HCT116 (cell line): ENCODE measurements at regions not wholly inside any gene's neighbourhood (a gene's known extent, or its start where the extent isn't known, plus 50 kb on each side); places are given as distances from the start of the nearest gene placed in this dataset.

Experiments
- ATAC-seq: fragments of 200-7000 bp; cut with Tn5 transposase; 2 replicates; pipeline ENCODE4 v1.9.1; 2020; ENCODE audit warnings: mild to moderate bottlenecking, moderate library complexity
- BruUV-seq: library from RNA; stranded (reverse); fragments of 400-500 nt; replicated peaks from 2 replicates; lab custom pipeline; 2021; lab: Mats Ljungman, UMichigan
- CTCF ChIA-PET: fragments of 300-600 bp; sonication (Branson Sonifier 250); formaldehyde crosslinking; loops from one replicate; lab custom pipeline; 2021; ENCODE audit warnings: antibody characterized with exemption; lab: Charles Lee
- POLR2A ChIA-PET: fragments of 300-600, 350-600 bp; sonication (Branson Sonifier 250); formaldehyde crosslinking; loops from one replicate; lab custom pipeline; 2021; ENCODE audit warnings: antibody characterized with exemption; lab: Charles Lee
- RAD21 ChIA-PET, 2 experiments: fragments of 300-600 bp; sonication (Branson Sonifier 250); formaldehyde crosslinking; loops; one replicate each; lab custom pipeline; 2023; ENCODE audit warnings: low total read pairs in 2 of 2; ENCODE audit not compliant: uncharacterized antibody in 2 of 2, unreplicated experiment in 2 of 2, low non-redundant PET in 1 of 2; lab: Charles Lee
- DNase-seq: peaks from one replicate; pipeline ENCODE4 v3.0.0-alpha.2; 2010; ENCODE audit warnings: low read depth, low spot score
- H2AFZ ChIP-seq: fragments of 200-600 bp; shearing (Covaris generic), sonication (generic); 2 replicates; pipeline ENCODE4 v1.6.1; 2017; ENCODE audit warnings: low read depth, mixed run types, mixed read lengths, antibody characterized with exemption, low read length; ENCODE audit not compliant: poor library complexity, severe bottlenecking
- H3K27ac ChIP-seq: 2 replicates; pipeline ENCODE4 v1.5.1; 2012; ENCODE audit warnings: low read depth, low read length
- H3K27me3 ChIP-seq: fragments of 200-600 bp; sonication (generic); 2 replicates; pipeline ENCODE4 v1.6.1; 2016; ENCODE audit warnings: mixed run types, low read length, mixed read lengths; ENCODE audit not compliant: insufficient read depth
- H3K36me3 ChIP-seq, 2 experiments: fragments of 200-500 bp in 1 of 2; fragments of 200-600 bp in 1 of 2; sonication (Bioruptor generic) in 1 of 2; sonication (generic) in 1 of 2; 2 replicates each; pipeline versions ENCODE4 v1.5.1 to v1.6.1; 2014 to 2016; ENCODE audit warnings: low read length in 2 of 2, inconsistent platforms in 1 of 2, mixed read lengths in 1 of 2, mixed run types in 1 of 2; ENCODE audit not compliant: insufficient read depth in 2 of 2, control insufficient read depth in 1 of 2
- H3K4me1 ChIP-seq, 2 experiments: fragments of 200-600 bp in 1 of 2; sonication (generic) in 1 of 2; 2 replicates each; pipeline versions ENCODE4 v1.5.1 to v1.6.1; 2012 to 2017; ENCODE audit warnings: low read length in 2 of 2, inconsistent platforms in 1 of 2, mild to moderate bottlenecking in 1 of 2, mixed read lengths in 1 of 2, mixed run types in 1 of 2, moderate library complexity in 1 of 2; ENCODE audit not compliant: insufficient read depth in 2 of 2, control insufficient read depth in 1 of 2
- H3K4me2 ChIP-seq: fragments of 200-600 bp; sonication (generic); 2 replicates; pipeline ENCODE4 v1.6.1; 2017; ENCODE audit warnings: mixed run types, low read length, mixed read lengths
- H3K4me3 ChIP-seq, 2 experiments: fragments of 200-600 bp in 1 of 2; sonication (generic) in 1 of 2; replicated peaks in 1 of 2; 2 replicates each; pipeline ENCODE4 v1.5.1; 2011 to 2016; ENCODE audit warnings: low read length in 2 of 2, control low read depth in 1 of 2, low read depth in 1 of 2, mild to moderate bottlenecking in 1 of 2, mixed read lengths in 1 of 2, mixed run types in 1 of 2
- H3K79me2 ChIP-seq: fragments of 200-600 bp; sonication (generic); 2 replicates; pipeline ENCODE4 v1.6.1; 2017; ENCODE audit warnings: mild to moderate bottlenecking, mixed run types, low read length, moderate library complexity, mixed read lengths; ENCODE audit not compliant: insufficient read depth
- H3K9ac ChIP-seq: fragments of 200-600 bp; sonication (generic); 2 replicates; pipeline ENCODE4 v1.6.1; 2016; ENCODE audit warnings: low read length, mixed read lengths
- H3K9me2 ChIP-seq: fragments of 200-600 bp; sonication (generic), shearing (Covaris generic); 2 replicates; pipeline ENCODE4 v1.6.1; 2017; ENCODE audit warnings: mixed run types, mild to moderate bottlenecking, moderate library complexity; ENCODE audit not compliant: insufficient read depth
- H3K9me3 ChIP-seq, 2 experiments: fragments of 200-500 bp in 1 of 2; fragments of 200-600 bp in 1 of 2; sonication (Bioruptor generic) in 1 of 2; sonication (generic) in 1 of 2; 2 replicates each; pipeline ENCODE4 v1.6.1; 2014 to 2017; ENCODE audit warnings: low read length in 2 of 2, mixed read lengths in 2 of 2, inconsistent platforms in 1 of 2, low read depth in 1 of 2, mild to moderate bottlenecking in 1 of 2, mixed run types in 1 of 2, moderate library complexity in 1 of 2; ENCODE audit not compliant: control insufficient read depth in 1 of 2, insufficient read depth in 1 of 2
- H4K20me1 ChIP-seq: fragments of 200-600 bp; sonication (generic), shearing (Covaris generic); 2 replicates; pipeline ENCODE4 v1.6.1; 2017; ENCODE audit warnings: mixed run types, mild to moderate bottlenecking, moderate library complexity; ENCODE audit not compliant: insufficient read depth
- CTCF ChIP-seq, 3 experiments: fragments of 200-600 bp in 1 of 3; sonication (generic) in 1 of 3; IDR thresholded peaks in 2 of 3; conservative IDR thresholded peaks in 1 of 3; 2 replicates each; pipeline ENCODE4 v1.5.1; 2012 to 2017; ENCODE audit warnings: low read depth in 2 of 3, low read length in 2 of 3, antibody characterized with exemption in 1 of 3, borderline replicate concordance in 1 of 3, control low read depth in 1 of 3, mild to moderate bottlenecking in 1 of 3, mixed read lengths in 1 of 3, mixed run types in 1 of 3, moderate library complexity in 1 of 3; ENCODE audit not compliant: insufficient read depth in 1 of 3
- EZH2phosphoT487 ChIP-seq: fragments of 200-600 bp; IDR thresholded peaks from 2 replicates; pipeline ENCODE4 v1.6.1; 2018; ENCODE audit warnings: antibody characterized with exemption, borderline replicate concordance
- FOSL1 ChIP-seq: IDR thresholded peaks from 2 replicates; pipeline ENCODE4 v1.6.1; 2012; ENCODE audit warnings: low read depth
- MAX ChIP-seq: IDR thresholded peaks from 2 replicates; pipeline ENCODE4 v1.6.1; 2012
- POLR2AphosphoS5 ChIP-seq: IDR thresholded peaks from 2 replicates; pipeline ENCODE4 v1.6.1; 2011; ENCODE audit warnings: mild to moderate bottlenecking, low read depth, low read length, moderate library complexity
- RAD21 ChIP-seq: IDR thresholded peaks from 2 replicates; pipeline ENCODE4 v1.6.1; 2012; ENCODE audit warnings: low read depth, mild to moderate bottlenecking
- SRF ChIP-seq: IDR thresholded peaks from 2 replicates; pipeline ENCODE4 v1.6.1; 2012; ENCODE audit warnings: low read depth
- TCF7L2 ChIP-seq: IDR thresholded peaks from 2 replicates; pipeline ENCODE4 v1.7.0; 2011; ENCODE audit warnings: borderline replicate concordance, inconsistent platforms; ENCODE audit not compliant: insufficient read depth, insufficient read length; ENCODE audit errors: extremely low read depth
- ZBTB33 ChIP-seq: IDR thresholded peaks from 2 replicates; pipeline ENCODE4 v1.6.1; 2011; ENCODE audit warnings: mild to moderate bottlenecking, low read length, moderate library complexity; ENCODE audit not compliant: insufficient replicate concordance; ENCODE audit errors: extremely low read depth
- ZFX ChIP-seq: fragments of 450-650 bp; IDR thresholded peaks from 2 replicates; pipeline ENCODE4 v1.6.1; 2017
- ZNF274 ChIP-seq: fragments of 200-500 bp; sonication (Bioruptor generic); IDR thresholded peaks from 2 replicates; pipeline ENCODE4 v1.6.1; 2014; ENCODE audit warnings: mild to moderate bottlenecking, low read depth, low read length, inconsistent platforms
- intact Hi-C: fragments of 100-400 bp; cut with micrococcal nuclease; formaldehyde crosslinking; loops from 2 replicates; pipeline ENCODE4 v1.10.0; 2022

- BruUV-seq = no TSS peak
- POLR2A ChIA-PET = no interaction called here
These were observed 71.0 kb downstream of the ABCC12 start for GRCh38 chr16:48084826-48085225.

More at GRCh38 chr16:48084826-48085225, 71.0 kb downstream of the ABCC12 start:
- H3K9me3 ChIP-seq = no peaks in the 10 kb centered on the region
- peaks cover 0 to 10% of the 10 kb centered on the region in 2 experiments; a peak in 2 of 4 replicates for H3K4me1 ChIP-seq
- ChIA-PET RAD21 (no interaction called here), CTCF (no interaction called here)
- TF ChIP-seq ZBTB33 = no peak
- no peak for TF ChIP-seq FOSL1
- TF ChIP-seq EZH2phosphoT487 = no peak
- no peak for TF ChIP-seq ZNF274
- TF ChIP-seq SRF = no peak
- no peak for TF ChIP-seq MAX
- no peak for TF ChIP-seq POLR2AphosphoS5
- no peak for TF ChIP-seq ZFX
- TF ChIP-seq TCF7L2 = no peak
- TF ChIP-seq RAD21 = no peak
- TF ChIP-seq CTCF (IDR thresholded peaks at IDR 0.05 in 2 of 3, conservative IDR thresholded peaks at IDR 0.05 in 1 of 3; ENCODE audit: borderline replicate concordance in 1 of 3, insufficient read depth in 1 of 3, low read depth in 2 of 3, low read length in 2 of 3) = no peak
- no peak for DNase-seq
- H4K20me1 ChIP-seq = no peaks in the 10 kb centered on the region
- H3K9me2 ChIP-seq = no peaks in the 10 kb centered on the region
- H3K27me3 ChIP-seq = peaks cover 24% of the 10 kb centered on the region; the same call in 1 of the 2 replicates
- intact Hi-C loops = no loop called here
- H3K4me3 ChIP-seq = no peak overlapping the region
- no peak overlapping the region for H3K4me2 ChIP-seq
- no peak overlapping the region for H3K9ac ChIP-seq
- H3K36me3 ChIP-seq = no peaks in the 10 kb centered on the region
- H3K27ac ChIP-seq = no peak overlapping the region
- no peak overlapping the region for H2AFZ ChIP-seq
- ATAC-seq = no peak
- no peaks in the 10 kb centered on the region for H3K79me2 ChIP-seq
